DND-41 (cell line): ENCODE measurements at regions not wholly inside any gene's neighbourhood (a gene's known extent, or its start where the extent isn't known, plus 50 kb on each side); places are given as distances from the start of the nearest gene placed in this dataset.

Experiments
- ATAC-seq: fragments of 200-7000 bp; cut with Tn5 transposase; 3 replicates; pipeline ENCODE4 v1.9.1; 2021; ENCODE audit warnings: low read depth; ENCODE audit not compliant: insufficient read depth
- DNase-seq: peaks from one replicate; pipeline ENCODE4 v3.0.0-alpha.2; 2020
- H2AFZ ChIP-seq: 2 replicates; pipeline ENCODE4 v1.6.0; 2012; ENCODE audit warnings: low read depth, low read length
- H3K27ac ChIP-seq: 2 replicates; pipeline ENCODE4 v1.5.1; 2012; ENCODE audit warnings: low read length, inconsistent platforms
- H3K27me3 ChIP-seq: fragments of 200-600 bp; sonication (generic); 2 replicates; pipeline ENCODE4 v1.6.0; 2012; ENCODE audit warnings: low read length, mild to moderate bottlenecking, inconsistent platforms; ENCODE audit not compliant: insufficient read depth, poor library complexity
- H3K36me3 ChIP-seq: 2 replicates; pipeline ENCODE4 v1.5.1; 2012; ENCODE audit warnings: low read length, inconsistent platforms; ENCODE audit not compliant: insufficient read depth
- H3K4me1 ChIP-seq: 2 replicates; pipeline ENCODE4 v1.5.1; 2012; ENCODE audit warnings: mild to moderate bottlenecking, low read length; ENCODE audit not compliant: insufficient read depth
- H3K4me2 ChIP-seq: 2 replicates; pipeline ENCODE4 v1.6.0; 2012; ENCODE audit warnings: mild to moderate bottlenecking, moderate library complexity, low read length, inconsistent platforms; ENCODE audit not compliant: insufficient read depth
- H3K4me3 ChIP-seq, 2 experiments: fragments of 200-600 bp in 1 of 2; shearing (Covaris generic) in 1 of 2; 2 replicates each; pipeline ENCODE4 v1.5.1; 2012 to 2016; ENCODE audit warnings: inconsistent platforms in 2 of 2, low read length in 2 of 2, mild to moderate bottlenecking in 2 of 2, low read depth in 1 of 2, moderate library complexity in 1 of 2
- H3K79me2 ChIP-seq: 2 replicates; pipeline ENCODE4 v1.6.0; 2012; ENCODE audit warnings: low read length, inconsistent platforms; ENCODE audit not compliant: insufficient read depth
- H3K9ac ChIP-seq: 2 replicates; pipeline ENCODE4 v1.6.0; 2012; ENCODE audit warnings: low read depth, mild to moderate bottlenecking, inconsistent platforms, low read length, moderate library complexity
- H3K9me3 ChIP-seq: 2 replicates; pipeline ENCODE4 v1.5.1; 2012; ENCODE audit warnings: low read length, moderate library complexity, mild to moderate bottlenecking, inconsistent platforms; ENCODE audit not compliant: insufficient read depth, severe bottlenecking
- H4K20me1 ChIP-seq: 2 replicates; pipeline ENCODE4 v1.6.0; 2012; ENCODE audit warnings: low read length; ENCODE audit not compliant: insufficient read depth
- EZH2 ChIP-seq: IDR thresholded peaks from 3 replicates; pipeline ENCODE4 v1.6.1; 2012; ENCODE audit warnings: borderline replicate concordance, low read depth, mild to moderate bottlenecking, moderate library complexity, low read length, inconsistent platforms; ENCODE audit not compliant: severe bottlenecking
- TF ChIP-seq, protein P1 (sequence below): IDR thresholded peaks from 2 replicates; pipeline ENCODE4 v1.5.1; 2012; ENCODE audit warnings: borderline replicate concordance, low read length, moderate library complexity, mild to moderate bottlenecking; ENCODE audit not compliant: poor library complexity, severe bottlenecking; ENCODE audit errors: extremely low read depth

DNA sequence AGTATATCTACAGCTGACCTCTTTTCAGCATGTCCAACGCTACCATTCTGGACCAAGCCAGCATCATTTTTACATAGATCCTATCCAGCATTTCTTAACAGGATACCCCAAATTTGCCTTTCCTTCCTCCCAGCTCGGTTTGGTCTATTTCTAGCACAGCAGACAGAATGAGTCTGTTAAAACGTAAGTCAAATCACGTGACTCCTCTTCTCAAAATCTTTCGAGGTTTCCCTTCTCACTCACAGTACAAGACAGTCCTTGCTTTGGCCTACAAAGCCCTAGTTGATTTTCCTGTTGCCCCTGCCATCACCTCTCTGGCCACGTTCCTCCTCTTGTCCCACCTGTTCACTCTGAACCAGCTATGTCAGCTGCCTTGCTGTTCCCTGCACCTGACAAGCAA, 711.7 kb downstream of the SORCS3 start:
- no peaks in the 10 kb centered on the region for H3K4me1 ChIP-seq
- H3K4me3 ChIP-seq: no peak overlapping the region
- no peaks in the 10 kb centered on the region for H3K27me3 ChIP-seq
- H3K9me3 ChIP-seq: no peaks in the 10 kb centered on the region
- H3K36me3 ChIP-seq: no peaks in the 10 kb centered on the region
- TF ChIP-seq EZH2: no peak
- TF ChIP-seq, protein P1, sequence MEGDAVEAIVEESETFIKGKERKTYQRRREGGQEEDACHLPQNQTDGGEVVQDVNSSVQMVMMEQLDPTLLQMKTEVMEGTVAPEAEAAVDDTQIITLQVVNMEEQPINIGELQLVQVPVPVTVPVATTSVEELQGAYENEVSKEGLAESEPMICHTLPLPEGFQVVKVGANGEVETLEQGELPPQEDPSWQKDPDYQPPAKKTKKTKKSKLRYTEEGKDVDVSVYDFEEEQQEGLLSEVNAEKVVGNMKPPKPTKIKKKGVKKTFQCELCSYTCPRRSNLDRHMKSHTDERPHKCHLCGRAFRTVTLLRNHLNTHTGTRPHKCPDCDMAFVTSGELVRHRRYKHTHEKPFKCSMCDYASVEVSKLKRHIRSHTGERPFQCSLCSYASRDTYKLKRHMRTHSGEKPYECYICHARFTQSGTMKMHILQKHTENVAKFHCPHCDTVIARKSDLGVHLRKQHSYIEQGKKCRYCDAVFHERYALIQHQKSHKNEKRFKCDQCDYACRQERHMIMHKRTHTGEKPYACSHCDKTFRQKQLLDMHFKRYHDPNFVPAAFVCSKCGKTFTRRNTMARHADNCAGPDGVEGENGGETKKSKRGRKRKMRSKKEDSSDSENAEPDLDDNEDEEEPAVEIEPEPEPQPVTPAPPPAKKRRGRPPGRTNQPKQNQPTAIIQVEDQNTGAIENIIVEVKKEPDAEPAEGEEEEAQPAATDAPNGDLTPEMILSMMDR: no peak
- no peak overlapping the region for H3K27ac ChIP-seq
- no peaks in the 10 kb centered on the region for H3K79me2 ChIP-seq
- no peak for DNase-seq
- no peak overlapping the region for H3K4me2 ChIP-seq
- no peak for ATAC-seq
- H2AFZ ChIP-seq: no peak overlapping the region
- H3K9ac ChIP-seq: no peak overlapping the region
- no peaks in the 10 kb centered on the region for H4K20me1 ChIP-seq

GRCh38 chr10:105352281-105352680, 711.2 kb downstream of the SORCS3 start:
- no peak overlapping the region for H3K9ac ChIP-seq
- H3K79me2 ChIP-seq: no peaks in the 10 kb centered on the region
- no peaks in the 10 kb centered on the region for H3K9me3 ChIP-seq
- DNase-seq: no peak
- H3K36me3 ChIP-seq: no peaks in the 10 kb centered on the region
- no peaks in the 10 kb centered on the region for H3K4me1 ChIP-seq
- H3K4me3 ChIP-seq: no peak overlapping the region
- H4K20me1 ChIP-seq: no peaks in the 10 kb centered on the region
- H2AFZ ChIP-seq: no peak overlapping the region
- TF ChIP-seq, protein P1: no peak
- TF ChIP-seq EZH2: no peak
- ATAC-seq: no peak
- no peak overlapping the region for H3K4me2 ChIP-seq
- no peak overlapping the region for H3K27ac ChIP-seq
- H3K27me3 ChIP-seq: no peaks in the 10 kb centered on the region

GRCh38 chr10:105351187-105351586, 710.1 kb downstream of the SORCS3 start:
- Histone ChIP-seq H3K79me2 (no peaks in the 10 kb centered on the region), H2AFZ (no peak overlapping the region), H3K4me3 (no peak overlapping the region), H3K4me1 (no peaks in the 10 kb centered on the region), H3K9ac (no peak overlapping the region), H3K9me3 (no peaks in the 10 kb centered on the region), H3K36me3 (no peaks in the 10 kb centered on the region), H3K4me2 (no peak overlapping the region), H3K27ac (no peak overlapping the region), H4K20me1 (no peaks in the 10 kb centered on the region), H3K27me3 (no peaks in the 10 kb centered on the region)
- no peak for DNase-seq
- TF ChIP-seq, protein P1: no peak
- TF ChIP-seq EZH2: no peak
- ATAC-seq: no peak

GRCh38 chr10:105347487-105347886, 706.4 kb downstream of the SORCS3 start:
- H3K4me2 ChIP-seq: no peak overlapping the region
- H3K9me3 ChIP-seq: no peaks in the 10 kb centered on the region
- no peak overlapping the region for H3K9ac ChIP-seq
- H3K4me1 ChIP-seq: no peaks in the 10 kb centered on the region
- H2AFZ ChIP-seq: no peak overlapping the region
- ATAC-seq: no peak
- H3K36me3 ChIP-seq: no peaks in the 10 kb centered on the region
- TF ChIP-seq, protein P1: no peak
- TF ChIP-seq EZH2: no peak
- H4K20me1 ChIP-seq: no peaks in the 10 kb centered on the region
- no peak overlapping the region for H3K4me3 ChIP-seq
- no peaks in the 10 kb centered on the region for H3K79me2 ChIP-seq
- DNase-seq: no peak
- H3K27ac ChIP-seq: no peak overlapping the region
- H3K27me3 ChIP-seq: no peaks in the 10 kb centered on the region
